CD8-positive, alpha-beta memory T cell (primary cell): ENCODE measurements at regions not wholly inside any gene's neighbourhood (a gene's known extent, or its start where the extent isn't known, plus 50 kb on each side); places are given as distances from the start of the nearest gene placed in this dataset.
"Not testable (repeated sequence)": the region's sequence is repeated elsewhere in the genome, so short reads cannot be mapped to it uniquely, and the experiment has no call there.

Experiments
- CTCF ChIA-PET: fragments of 350-600 bp; sonication (Branson Sonifier 250); formaldehyde crosslinking; loops from one replicate; lab custom pipeline; 2021; ENCODE audit warnings: antibody characterized with exemption; lab: Charles Lee
- POLR2A ChIA-PET: fragments of 350-600 bp; sonication (Branson Sonifier 250); formaldehyde crosslinking; loops from one replicate; lab custom pipeline; 2021; ENCODE audit warnings: antibody characterized with exemption; lab: Charles Lee
- DNase-seq, 5 donors: peaks; one replicate each; pipeline versions ENCODE4 v3.0.0 to v3.0.0-alpha.2; 2020 to 2022; ENCODE audit warnings: mixed read lengths in 1 of 5
- H3K27ac ChIP-seq: one replicate; pipeline ENCODE4 v1.7.0; 2013; ENCODE audit warnings: low read depth, mild to moderate bottlenecking, low read length, moderate library complexity
- H3K27me3 ChIP-seq: 2 replicates; pipeline ENCODE4 v1.7.0; 2013; ENCODE audit warnings: low read length, mild to moderate bottlenecking; ENCODE audit not compliant: insufficient read depth, poor library complexity, severe bottlenecking
- H3K36me3 ChIP-seq: 2 replicates; pipeline ENCODE4 v1.7.0; 2013; ENCODE audit warnings: mild to moderate bottlenecking, low read length, moderate library complexity; ENCODE audit not compliant: insufficient read depth
- H3K4me1 ChIP-seq: 2 replicates; pipeline ENCODE4 v1.7.0; 2013; ENCODE audit warnings: mild to moderate bottlenecking, low read length, moderate library complexity; ENCODE audit not compliant: insufficient read depth
- H3K4me3 ChIP-seq: 2 replicates; pipeline ENCODE4 v1.7.0; 2013; ENCODE audit warnings: mild to moderate bottlenecking, low read length
- H3K9me3 ChIP-seq: 2 replicates; pipeline ENCODE4 v1.7.0; 2013; ENCODE audit warnings: mild to moderate bottlenecking, low read length
- H3K27ac Mint-ChIP-seq, 8 donors: one replicate each; pipeline ENCODE4 v1.8.0; 2020 to 2021; ENCODE audit warnings: mixed read lengths in 8 of 8, mild to moderate bottlenecking in 6 of 8, inconsistent platforms in 3 of 8, moderate library complexity in 3 of 8
- H3K27me3 Mint-ChIP-seq, 2 donors: one replicate each; pipeline ENCODE4 v1.8.0; 2020 to 2021; ENCODE audit warnings: mixed read lengths in 2 of 2, mild to moderate bottlenecking in 1 of 2, moderate library complexity in 1 of 2
- H3K36me3 Mint-ChIP-seq, 3 donors: one replicate each; pipeline ENCODE4 v1.8.0; 2020 to 2021; ENCODE audit warnings: mixed read lengths in 3 of 3, inconsistent platforms in 1 of 3, mild to moderate bottlenecking in 1 of 3
- H3K4me1 Mint-ChIP-seq, 3 donors: one replicate each; pipeline ENCODE4 v1.8.0; 2020 to 2021; ENCODE audit warnings: mixed read lengths in 3 of 3, inconsistent platforms in 1 of 3, mild to moderate bottlenecking in 1 of 3
- H3K4me3 Mint-ChIP-seq, 7 donors: one replicate each; pipeline ENCODE4 v1.8.0; 2020 to 2021; ENCODE audit warnings: mixed read lengths in 7 of 7, mild to moderate bottlenecking in 6 of 7, moderate library complexity in 4 of 7, inconsistent platforms in 2 of 7
- H3K9me3 Mint-ChIP-seq, 5 donors: one replicate each; pipeline ENCODE4 v1.8.0; 2020 to 2022; ENCODE audit warnings: mixed read lengths in 5 of 5, mild to moderate bottlenecking in 3 of 5, moderate library complexity in 2 of 5, inconsistent platforms in 1 of 5

DNA sequence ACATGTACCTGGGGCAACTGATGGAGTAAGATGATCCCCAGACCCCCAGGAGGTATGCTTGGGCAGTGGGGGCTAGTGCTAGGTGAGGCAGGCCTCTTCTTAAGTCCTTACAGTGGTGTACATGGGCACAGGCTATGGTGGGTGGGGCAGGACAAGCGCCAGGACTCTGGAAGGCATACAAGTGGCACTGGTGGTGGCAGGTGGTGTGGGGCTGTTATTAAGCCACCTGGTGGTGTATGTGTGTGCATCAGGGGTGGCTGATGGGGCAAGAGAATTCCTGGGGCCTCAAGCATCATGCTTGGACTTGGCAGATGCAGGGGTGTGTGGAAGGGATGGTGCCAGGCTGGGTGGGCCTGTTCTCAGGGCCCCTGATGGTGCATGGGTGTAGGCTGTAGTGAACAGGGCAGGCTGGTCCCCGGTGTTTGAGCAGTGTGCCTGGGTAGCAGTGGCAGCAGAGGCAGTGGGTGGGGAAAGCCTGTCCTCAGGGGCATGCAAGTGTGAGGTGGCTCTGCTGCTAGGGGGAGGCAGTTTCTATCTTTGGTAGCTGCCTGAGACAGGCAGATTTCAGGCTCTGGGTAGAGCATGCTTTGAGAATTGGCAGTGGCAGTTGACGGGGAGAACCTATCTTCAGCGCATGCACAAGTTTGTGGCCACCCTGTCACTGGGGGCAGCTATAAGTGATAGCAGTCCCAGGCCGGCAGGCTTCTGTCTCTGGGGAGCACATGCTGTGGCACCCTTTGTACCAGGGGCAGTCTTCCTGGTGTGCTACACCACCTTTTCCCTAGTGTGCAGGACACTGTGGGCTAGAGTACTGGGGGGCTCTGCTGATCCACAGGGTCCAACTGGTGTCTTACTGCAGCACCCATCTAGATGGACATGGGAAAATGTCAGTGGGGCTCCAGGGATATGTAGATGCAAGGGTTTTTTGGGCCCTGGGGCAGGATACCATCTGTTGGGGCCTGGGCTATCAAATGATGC lies 52.6 kb upstream of the ABCD2 start:
- CTCF ChIA-PET: interaction anchor here (4.1 kb wide), 1 partner anchor 51 kb away, joined by 32 read pairs; the partner anchor contains the start of gene ABCD2

DNA sequence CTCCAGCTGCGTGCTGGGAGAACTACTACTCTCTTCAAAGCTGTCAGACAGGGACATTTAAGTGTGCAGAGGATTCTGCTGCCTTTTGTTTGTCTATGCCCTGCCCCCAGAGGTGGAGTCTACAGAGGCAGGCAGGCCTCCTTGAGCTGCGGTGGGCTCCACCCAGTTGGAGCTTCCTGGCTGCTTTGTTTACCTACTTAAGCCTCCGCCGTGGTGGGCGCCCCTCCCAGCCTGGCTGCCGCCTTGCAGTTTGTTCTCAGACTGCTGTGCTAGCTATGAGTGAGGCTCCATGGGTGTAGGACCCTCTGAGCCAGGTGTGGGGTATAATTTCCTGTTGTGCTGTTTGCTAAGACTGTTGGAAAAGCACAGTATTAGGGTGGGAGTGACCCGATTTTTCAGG lies 49.9 kb upstream of the ABCD2 start:
- Mint-ChIP-seq H3K4me3 (peak overlapping the region in 6 of 7 donors; percentile 63 to 86 (median 70)), H3K36me3 (peaks cover 12 to 66% (median 37%) of the 10 kb centered on the region in 3 donors), H3K9me3 (peaks cover 32 to 64% (median 52%) of the 10 kb centered on the region in 5 donors), H3K4me1 (peaks cover 51 to 63% (median 59%) of the 10 kb centered on the region in 3 donors), H3K27ac (peak overlapping the region; percentile 80 to 94 (median 90))
- POLR2A ChIA-PET: interaction anchor here (1.4 to 1.6 kb wide), 2 partner anchors 15 to 49 kb away, joined by 4 to 7 read pairs; partner anchors contain the start of gene ABCD2
- CTCF ChIA-PET: interaction anchor here (0.7 to 4.1 kb wide), 10 partner anchors 14 to 436 kb away, joined by 3 to 32 read pairs (median 4); partner anchors contain the start of genes ABCD2 and SLC2A13
- not testable (repeated sequence) for H3K4me3 ChIP-seq, H3K36me3 ChIP-seq, H3K27me3 ChIP-seq, H3K27me3 Mint-ChIP-seq, H3K27ac ChIP-seq
- Histone ChIP-seq H3K4me1 (peaks cover 12% of the 10 kb centered on the region), H3K9me3 (peaks cover 12% of the 10 kb centered on the region)
- DNase-seq: peak; percentile 4 to 79 (median 55)

More for the DNA sequence above, 52.6 kb upstream of the ABCD2 start:
- POLR2A ChIA-PET: no interaction called here
- no peak overlapping the region for H3K4me3 Mint-ChIP-seq
- H3K27ac Mint-ChIP-seq: peak overlapping the region in 1 of 8 donors; percentile 50
- peaks cover 59 to 76% (median 75%) of the 10 kb centered on the region in 3 donors for H3K4me1 Mint-ChIP-seq
- peaks cover 0 to 2% of the 10 kb centered on the region in 2 donors for H3K27me3 Mint-ChIP-seq
- H3K36me3 Mint-ChIP-seq: peaks cover 10 to 86% (median 37%) of the 10 kb centered on the region in 3 donors
- no peak for DNase-seq
- peaks cover 19% of the 10 kb centered on the region for H3K4me1 ChIP-seq
- peaks cover 12% of the 10 kb centered on the region for H3K9me3 ChIP-seq
- H3K27me3 ChIP-seq: no peaks in the 10 kb centered on the region
- H3K36me3 ChIP-seq: no peaks in the 10 kb centered on the region
- H3K4me3 ChIP-seq: no peak overlapping the region
- H3K9me3 Mint-ChIP-seq: peaks cover 37 to 59% (median 45%) of the 10 kb centered on the region in 5 donors
- H3K27ac ChIP-seq: no peak overlapping the region
